GM18909 (cell line): ENCODE measurements at regions not wholly inside any gene's neighbourhood (a gene's known extent, or its start where the extent isn't known, plus 50 kb on each side); places are given as distances from the start of the nearest gene placed in this dataset.

Source experiments
- ATAC-seq: cut with Tn5 transposase; IDR thresholded peaks from one replicate; pipeline ENCODE4 v1.9.1; 2021; ENCODE audit warnings: mild to moderate bottlenecking; ENCODE audit not compliant: unreplicated experiment, poor library complexity

DNA sequence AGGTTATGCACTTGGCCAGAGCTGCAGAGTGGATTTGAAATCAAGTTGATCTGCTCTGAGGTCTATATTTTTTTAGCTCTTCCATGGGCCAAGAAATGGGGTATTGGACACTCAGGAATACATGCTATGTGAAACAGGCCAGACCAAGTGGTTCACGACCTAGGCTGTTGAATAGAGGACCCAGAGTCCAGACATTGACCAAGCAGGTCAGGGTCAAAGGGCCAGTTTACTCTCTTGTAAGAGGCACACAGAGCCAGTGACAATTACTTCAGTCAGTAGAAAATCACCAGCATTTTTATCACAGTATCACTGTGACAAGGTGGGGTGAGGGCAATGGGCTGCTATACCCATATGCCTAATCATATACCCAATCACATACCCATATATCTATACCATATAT lies 320.6 kb upstream of the RORA start:
- ATAC-seq: no peak

DNA sequence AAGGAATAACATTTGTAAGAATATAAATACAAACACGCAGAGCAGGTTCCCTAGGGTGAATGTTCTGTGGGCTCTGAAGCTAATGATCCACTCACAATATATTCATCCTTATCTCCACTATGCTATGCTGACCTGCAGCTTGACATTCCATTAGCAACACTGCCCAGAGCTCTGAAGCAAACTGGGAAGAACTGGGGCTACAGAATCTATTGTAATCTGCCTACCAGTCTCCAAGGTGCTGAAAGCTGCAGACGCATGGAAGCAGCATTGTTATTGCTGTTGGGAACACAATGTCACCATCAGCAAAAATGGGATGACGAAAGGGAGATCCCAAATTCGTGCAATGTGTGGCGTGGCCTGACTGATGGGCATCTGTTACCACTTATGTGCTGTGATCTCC lies 316.7 kb upstream of the RORA start:
- no peak for ATAC-seq

DNA sequence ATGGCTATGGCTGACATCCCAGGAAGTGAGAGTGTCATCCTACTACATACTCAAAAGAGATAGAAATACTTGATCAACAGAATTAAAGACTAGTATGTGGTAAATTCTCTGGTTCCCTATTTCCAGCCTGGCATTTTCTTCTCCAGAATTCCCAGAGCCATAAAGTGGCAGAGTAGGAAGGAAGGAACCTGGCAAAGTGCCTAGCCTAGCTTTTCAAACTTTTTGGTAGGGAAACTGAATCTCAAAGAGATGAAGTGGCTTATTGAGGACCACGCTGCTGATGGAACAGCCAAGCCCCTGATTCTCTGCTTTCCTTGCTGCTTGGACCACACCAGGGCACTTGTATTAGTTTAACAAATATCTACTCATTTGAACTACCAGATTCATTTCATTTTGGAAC lies 312.4 kb upstream of the RORA start:
- ATAC-seq: no peak

DNA sequence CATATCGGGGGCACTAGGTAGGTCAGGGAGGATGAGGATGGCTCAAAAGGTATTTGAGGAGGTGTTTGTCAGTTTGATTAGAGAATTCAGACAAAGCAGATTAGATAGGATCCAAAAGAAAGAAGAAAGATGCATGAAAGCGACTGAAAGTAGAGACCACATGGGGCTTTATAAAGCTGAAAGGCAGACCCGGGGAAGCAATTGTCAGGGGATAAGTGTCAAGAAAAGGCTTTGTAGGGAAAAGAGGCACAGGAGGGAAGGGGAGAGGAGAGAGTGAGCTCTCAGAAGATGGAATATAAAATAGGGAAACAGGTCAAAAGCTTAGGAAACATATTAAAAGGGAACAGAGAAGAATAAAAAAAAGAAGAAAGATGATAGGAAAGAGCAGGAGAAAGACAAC lies 308.2 kb upstream of the RORA start:
- ATAC-seq: no peak

DNA sequence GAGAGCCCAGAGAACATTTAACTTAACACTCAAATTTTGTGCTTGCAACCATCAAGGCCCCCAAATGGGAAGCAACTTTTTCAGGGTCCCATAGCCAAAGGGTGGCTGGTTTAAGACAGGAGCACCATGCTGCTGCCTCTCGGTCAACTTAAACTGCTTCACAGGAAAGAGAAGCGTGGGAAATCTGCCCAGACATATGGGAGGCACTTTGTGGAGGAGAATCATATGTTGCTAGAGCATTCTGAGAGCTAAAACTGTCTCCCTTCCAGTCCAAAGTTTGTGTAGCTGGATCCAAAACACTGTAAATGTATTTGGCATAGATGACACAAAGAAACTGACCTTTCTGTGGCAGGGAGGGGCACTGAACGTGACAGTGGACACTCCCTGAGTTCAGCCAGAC lies 305.9 kb upstream of the RORA start:
- ATAC-seq: no peak

DNA sequence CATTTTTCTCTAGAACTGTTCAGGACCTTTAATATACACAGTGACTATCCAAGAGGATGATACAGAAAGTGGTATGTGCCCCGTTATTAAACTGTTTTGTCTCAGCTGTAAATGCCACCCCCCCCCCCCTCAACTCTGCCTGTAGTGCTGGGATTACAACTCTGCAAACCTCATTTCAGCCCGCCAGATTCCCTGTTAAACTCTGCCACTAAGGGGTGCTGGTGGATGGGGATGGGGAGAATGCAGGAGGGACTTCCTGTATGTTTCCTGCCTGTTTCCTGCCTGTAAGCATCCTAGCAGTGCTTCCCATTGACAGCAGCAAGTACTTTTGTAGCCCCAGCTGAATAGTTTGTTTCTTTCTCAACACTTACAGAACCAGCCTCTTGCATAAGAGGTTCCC lies 301.7 kb upstream of the RORA start:
- ATAC-seq: no peak

DNA sequence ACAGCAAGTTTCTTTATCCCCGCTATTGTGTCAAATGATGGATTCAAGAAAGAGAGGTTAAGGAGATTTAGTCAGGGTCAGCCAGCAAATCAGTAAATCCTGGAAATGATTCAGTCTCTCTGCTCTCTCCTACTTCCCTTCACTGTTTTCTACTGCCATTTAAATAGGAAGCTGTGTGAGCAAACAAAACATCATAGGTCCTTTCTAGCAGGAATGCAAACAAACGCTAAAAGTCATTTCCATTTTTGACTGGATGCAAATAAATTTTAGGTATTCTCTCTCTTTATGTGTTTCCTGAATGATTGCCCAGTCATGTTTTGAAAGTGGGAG lies 299.4 kb upstream of the RORA start:
- ATAC-seq: no peak

DNA sequence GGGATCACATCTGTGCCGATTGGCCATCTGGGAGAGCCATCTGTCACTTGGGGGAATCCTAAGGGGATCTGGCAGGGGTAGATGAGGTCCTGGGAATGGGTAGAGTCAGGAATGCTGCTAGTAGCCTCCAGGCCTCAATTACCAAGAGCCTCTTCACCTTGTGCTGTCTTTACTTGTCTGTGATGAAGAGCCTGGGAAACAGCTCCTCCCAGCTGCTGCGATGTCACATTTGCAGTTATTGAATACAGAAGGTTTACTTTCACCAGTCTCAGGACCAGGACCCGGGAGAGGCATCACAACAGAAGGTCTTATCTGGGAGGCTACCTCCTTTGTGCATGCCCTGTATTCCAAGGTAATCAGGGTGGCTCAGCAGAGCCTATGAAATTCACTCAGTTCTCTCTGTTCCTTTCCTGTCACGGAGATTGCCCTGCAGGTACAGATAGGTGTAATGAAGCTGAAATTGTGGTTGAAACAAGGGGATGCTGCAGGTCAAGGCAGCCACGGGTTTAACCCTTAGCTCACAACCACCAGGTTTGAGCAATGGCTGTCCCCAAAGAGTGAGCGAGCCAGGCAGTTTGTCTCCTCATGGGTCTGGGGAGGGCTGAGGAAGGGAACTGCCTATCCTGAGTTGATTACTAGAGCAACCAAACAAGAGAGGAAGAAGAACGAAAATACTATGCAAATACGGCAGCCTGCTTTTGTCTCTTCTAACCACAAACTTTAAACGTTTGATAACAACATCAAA lies 298.9 kb upstream of the RORA start:
- ATAC-seq: no peak

DNA sequence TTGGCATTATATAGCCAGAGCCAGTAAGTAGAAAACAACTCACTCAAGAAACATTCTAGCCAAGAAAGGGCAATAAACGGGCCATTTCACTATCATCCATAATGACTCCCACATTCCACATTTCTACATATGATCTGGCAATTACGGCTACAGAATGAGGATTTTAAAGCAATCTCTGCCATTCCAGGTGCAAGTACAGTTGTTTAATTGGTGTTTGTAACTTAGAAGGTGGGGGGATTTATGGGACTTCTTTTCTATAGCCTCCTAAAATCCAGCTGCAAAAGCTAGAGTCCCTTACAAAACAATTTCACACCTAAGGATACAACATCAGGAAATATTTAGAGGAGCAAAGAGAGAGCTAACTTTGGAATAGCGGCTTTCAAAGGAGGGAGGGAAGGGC lies 295.4 kb upstream of the RORA start:
- no peak for ATAC-seq

DNA sequence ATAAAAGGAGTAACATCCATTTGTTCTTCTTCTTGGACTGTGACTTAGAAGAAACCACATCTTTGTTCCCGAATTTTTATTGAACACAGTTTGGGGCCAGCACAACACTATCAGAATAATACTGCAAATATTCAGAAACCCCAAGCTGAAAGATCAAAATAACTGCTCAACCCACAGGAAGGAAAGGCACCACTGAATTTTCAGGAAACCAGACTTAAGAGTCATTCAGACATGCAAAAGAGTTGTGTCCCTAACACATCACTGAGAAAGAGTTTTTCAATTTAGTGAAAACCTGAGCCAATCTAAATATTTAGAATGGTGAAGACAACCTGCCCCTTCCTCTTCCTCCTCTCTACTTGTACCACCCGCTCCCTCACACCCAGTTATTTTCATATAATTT lies 295.0 kb upstream of the RORA start:
- ATAC-seq: no peak

DNA sequence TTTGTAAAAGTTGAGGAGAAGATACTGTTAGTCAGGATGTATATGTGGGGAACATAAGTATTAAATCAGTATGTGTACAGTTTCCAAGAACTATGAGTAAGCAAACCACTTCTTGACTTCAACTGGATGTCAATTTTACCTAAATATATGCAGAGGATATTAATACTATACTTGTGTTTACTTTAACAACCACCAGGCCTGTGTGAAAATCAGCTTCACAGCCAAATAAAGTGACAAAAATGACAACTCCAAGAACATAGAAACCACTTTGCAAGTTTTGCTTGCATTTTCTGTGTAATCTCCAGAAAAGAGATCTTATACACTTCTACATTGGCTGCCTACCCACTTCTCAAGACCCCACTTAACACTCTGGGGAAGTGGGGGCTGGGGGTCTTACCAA lies 293.3 kb upstream of the RORA start:
- ATAC-seq: no peak

DNA sequence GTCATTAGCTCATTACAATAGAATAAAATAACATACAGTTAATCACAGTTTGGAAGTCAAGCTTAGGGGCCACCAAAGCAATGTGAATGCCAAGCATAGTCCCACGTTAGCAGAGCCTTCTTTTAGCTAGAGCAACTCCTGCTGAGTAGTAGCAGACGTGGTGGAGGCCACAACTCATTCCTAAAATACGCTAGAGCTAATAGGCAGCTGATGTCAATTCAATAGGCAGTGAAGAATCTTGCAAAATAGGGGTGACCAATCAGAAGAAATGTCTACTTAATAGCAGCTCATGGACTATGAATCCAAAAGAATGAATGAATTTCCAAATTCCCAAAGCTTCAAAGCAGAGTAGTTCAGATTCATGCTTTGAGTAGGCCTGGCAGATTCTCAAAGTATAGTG lies 292.9 kb upstream of the RORA start:
- no peak for ATAC-seq

DNA sequence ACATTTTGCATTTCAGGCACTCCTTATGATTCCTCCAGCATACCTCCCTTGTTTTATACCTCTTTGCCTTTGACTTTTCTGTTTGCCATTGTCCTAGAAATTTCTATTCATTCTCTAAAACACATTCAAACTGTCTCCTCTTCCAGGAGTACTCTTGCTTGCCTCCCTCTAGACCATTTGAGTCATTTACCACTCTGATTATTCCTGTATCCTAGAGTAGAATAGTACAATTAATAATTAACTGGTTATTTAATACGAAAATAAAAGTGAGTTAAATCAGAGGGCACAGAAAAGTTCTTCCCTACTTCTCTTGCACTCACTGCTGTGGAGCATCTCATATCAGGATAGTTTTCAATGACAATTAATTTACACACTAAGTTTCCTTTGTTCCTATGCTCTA lies 290.2 kb upstream of the RORA start:
- ATAC-seq: no peak

DNA sequence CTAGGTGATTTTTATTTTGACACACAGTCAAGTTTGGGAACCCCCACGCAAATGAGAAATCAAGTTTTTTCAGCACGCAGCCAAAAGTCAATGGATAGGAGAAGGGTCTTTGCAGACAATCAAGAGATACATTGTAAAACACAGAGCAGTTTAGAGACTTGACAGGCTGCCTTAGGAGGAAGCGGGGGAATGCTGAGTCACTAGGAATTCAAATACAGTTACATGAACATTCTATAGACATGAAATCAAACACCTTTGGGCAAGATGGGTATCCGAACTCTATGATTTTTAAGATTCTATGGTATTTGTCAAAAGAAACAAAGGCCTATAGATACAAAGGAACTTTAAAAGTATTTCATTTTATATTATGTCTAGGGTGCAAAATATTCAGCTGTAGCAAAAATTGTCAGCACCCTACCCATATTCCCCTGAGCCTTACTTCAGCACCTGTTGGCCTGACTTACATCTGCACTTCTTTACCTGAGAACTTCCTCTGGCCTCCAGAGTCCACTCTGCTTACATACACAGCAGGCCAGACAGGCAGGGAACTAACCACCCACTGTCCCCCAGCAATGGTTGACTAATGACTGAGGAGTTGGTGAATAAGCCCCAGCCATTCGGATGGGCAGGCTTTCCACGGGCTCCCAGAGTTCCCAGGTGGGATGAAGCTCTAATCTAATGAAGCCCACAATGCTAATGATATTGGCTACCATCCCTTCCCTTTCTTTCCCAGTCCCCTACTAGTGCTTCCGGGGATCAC lies 289.3 kb upstream of the RORA start:
- ATAC-seq: no peak

DNA sequence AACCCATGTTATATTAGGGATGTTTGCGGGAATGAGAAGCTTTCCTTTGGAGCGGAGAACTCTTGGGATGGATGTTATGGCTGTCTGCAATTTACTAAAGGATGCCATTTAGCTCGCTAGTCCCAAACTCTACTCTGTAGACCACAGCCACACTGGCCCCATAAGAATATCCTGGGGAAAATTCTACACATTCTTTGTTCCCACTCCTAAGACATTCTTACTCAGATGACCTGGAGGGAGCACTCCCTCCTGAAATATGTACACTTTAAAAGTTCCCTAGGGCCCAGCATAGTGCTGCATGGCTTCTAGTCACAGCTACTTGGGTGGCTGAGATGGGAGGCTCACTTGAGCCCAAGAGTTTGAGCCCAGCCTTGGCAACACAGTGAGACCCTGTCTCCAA lies 288.7 kb upstream of the RORA start:
- no peak for ATAC-seq

DNA sequence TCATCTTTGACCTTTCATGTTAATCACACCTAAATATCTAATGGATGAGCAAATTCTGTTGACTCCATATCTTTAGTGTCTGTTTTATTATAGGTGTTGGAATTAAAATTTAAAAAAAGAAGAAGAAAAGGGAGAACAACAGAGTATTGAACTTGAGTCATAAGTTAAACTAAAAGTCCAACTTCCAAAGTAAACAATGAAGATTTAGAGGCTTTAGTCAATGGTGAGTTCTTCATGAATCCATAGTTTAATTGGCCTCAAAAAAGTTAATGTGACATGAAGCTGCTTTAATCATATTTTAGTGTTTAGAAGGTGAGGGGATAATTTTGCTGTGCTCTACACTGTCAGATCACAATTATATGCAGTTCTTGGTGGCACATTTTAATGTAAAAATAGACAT lies 288.2 kb upstream of the RORA start:
- no peak for ATAC-seq

DNA sequence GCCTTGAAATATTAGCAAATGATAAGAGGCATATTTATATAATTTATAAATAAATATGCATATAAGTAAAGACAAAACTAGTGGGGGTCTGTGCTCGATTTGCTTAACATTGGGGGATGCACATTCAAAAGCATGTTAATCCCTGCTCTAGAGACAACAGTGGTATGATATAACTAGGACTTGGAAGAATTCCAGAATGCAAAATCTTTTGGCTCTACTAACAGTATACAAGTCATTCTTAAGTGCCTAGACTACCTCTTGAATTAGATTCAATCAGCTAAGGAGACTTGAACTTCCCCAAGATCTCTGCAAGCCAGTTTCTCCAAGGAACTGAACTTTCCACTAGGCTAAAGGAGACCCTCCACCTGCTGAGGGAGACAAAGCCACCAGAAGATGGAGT lies 282.7 kb upstream of the RORA start:
- ATAC-seq: no peak

DNA sequence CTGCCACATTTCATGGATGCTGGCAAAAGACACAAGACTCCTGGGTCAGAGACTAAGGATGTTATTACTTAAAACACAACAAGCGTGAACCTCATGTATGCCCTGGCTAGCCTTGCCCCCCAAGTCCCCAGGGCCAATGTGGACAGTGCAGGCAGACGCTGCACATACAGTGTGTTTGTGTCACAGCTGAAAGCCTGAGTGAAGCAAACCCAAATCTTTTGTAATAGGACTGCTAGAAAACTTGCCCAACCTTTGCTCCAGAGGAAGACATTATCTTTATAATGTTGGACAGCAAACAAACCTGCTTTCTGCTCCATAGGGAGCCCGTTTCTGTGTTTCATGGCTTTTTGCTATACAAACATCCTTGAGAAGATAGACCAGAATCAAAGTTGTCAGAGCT lies 282.0 kb upstream of the RORA start:
- ATAC-seq: no peak

DNA sequence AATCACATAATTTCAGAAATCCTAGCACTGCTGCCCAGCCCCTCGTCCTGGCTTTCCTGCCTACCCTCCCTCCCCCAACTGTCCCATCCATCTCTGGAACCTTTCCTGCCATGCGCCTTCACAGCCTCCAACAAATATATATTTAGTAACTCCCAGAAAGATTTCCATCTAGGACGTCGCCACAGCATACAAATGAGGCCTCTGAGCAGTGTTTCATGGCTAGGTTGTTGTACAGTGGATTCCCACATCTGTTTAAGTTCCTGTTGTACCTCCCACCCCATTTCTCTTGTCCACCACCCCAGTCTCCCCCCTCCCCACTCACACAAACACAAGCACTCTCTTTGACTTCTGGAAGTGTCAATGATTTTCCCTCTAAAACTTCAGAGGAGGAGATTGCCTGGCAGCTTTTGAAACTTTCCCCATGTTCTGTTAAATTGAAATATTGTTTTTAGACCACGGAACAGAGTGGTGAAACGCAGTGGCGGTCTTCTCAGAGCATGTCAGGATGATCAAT lies 280.3 kb upstream of the RORA start:
- no peak for ATAC-seq

DNA sequence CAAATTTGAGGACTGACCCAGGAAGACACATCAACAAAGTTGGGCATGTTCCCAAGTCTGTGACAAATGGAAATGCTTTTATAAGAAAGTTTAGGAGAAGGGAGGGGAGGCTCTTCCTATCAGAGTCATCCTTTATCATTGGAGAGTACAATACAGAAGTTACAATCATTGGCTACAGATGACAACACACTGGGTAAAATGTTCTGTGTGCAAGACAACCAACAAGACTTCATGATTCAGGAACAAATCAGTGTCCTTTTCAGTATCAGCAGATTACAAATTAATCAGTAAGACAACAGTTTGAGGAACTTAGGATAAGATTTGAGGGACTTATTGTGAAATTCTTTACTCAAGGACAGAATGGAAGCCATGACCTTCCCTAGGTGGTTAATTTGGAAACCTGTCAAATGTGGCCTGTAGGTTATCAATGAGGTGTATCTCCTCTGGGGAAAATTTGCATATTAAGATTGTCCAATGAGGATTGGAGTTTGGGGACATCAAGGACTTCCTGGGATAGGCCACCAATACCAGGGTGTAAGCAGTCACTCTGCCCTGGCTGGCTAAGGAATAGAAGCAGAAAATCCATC lies 274.4 kb upstream of the RORA start:
- no peak for ATAC-seq

DNA sequence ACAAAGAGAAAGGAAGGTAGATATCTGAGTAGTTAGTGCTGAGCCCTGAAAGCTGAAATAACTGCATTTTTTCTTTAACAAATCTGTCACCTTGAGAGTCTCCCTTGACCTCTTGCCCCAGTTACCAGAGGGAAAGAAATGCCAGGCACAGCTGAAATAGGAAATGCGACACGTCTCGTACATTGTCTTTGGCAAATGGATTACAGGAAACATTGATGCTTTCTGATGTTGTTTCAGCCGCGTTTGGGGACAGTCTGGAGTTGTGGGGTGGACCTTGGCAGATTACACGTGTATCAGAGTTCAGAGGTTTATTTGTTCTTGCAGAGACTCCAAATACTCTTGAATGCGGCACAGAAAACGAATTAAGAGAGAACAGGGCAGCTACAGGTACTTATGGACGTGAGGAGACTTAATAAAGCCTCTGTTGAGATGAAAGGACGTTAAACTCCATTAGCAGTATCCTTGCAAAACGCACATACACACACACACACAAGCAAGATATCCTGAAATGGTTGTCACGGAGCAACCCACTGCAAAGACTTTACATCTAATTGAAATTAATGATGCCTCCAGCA lies 272.8 kb upstream of the RORA start:
- ATAC-seq: no peak
